ENCODE measurements at regions not wholly inside any gene's neighbourhood (a gene's known extent, or its start where the extent isn't known, plus 50 kb on each side); places are given as distances from the start of the nearest gene placed in this dataset.

- CTCF ChIA-PET = no interaction called here
- 60% methylated on average over 3 of the region's 3 CpGs for WGBS (ENCODE audit: insufficient coverage, insufficient replicate concordance, low lambda C conversion rate, missing lambda C conversion rate)
- H3K9me3 ChIP-seq (replicated peaks; ENCODE audit: control insufficient read depth, insufficient read depth, low read length) = no peaks in the 10 kb centered on the region
- SMC1A ChIA-PET (ENCODE audit: uncharacterized antibody, unreplicated experiment) = no interaction called here
- FAIRE-seq = no peak
- POLR2A ChIA-PET = no interaction called here
- H3K4me2 ChIP-seq (ENCODE audit: control insufficient read depth, insufficient read depth) = no peak overlapping the region
- RAD21 ChIA-PET (ENCODE audit: unreplicated experiment) = no interaction called here
- in situ Hi-C loops (cut with MboI) (no loop called here), intact Hi-C loops (cut with micrococcal nuclease; ENCODE audit: unreplicated experiment) (no loop called here)
- no peaks in the 10 kb centered on the region for H3K4me1 ChIP-seq (ENCODE audit: control insufficient read depth, insufficient read depth, low read length)
- no peak overlapping the region for H3K27ac ChIP-seq (ENCODE audit: control insufficient read depth, insufficient read depth)
- no peaks in the 10 kb centered on the region for H3K36me3 ChIP-seq (ENCODE audit: control insufficient read depth in 2 of 2, insufficient read depth in 2 of 2, low read length in 1 of 2)
- no peak overlapping the region for H3K9ac ChIP-seq (ENCODE audit: control insufficient read depth, insufficient read depth, low read length)
- H3K27me3 ChIP-seq (replicated peaks in 1 of 2; ENCODE audit: control insufficient read depth in 2 of 2, insufficient read depth in 2 of 2, low read length in 1 of 2) = no peaks in the 10 kb centered on the region
- no peak overlapping the region for H3K4me3 ChIP-seq
- H2AFZ ChIP-seq (ENCODE audit: control insufficient read depth, low read depth, low read length) = no peak overlapping the region
- DNase-seq (ENCODE audit: low read depth, low spot score) = no peak
- no peak for TF ChIP-seq NRF1 (conservative IDR thresholded peaks at IDR 0.05; ENCODE audit: low read depth, low read length)
- no peak for TF ChIP-seq SP1 (IDR thresholded peaks at IDR 0.05; ENCODE audit: low read depth, low read length)
- TF ChIP-seq RUNX3 (IDR thresholded peaks at IDR 0.05; ENCODE audit: low read length) = no peak
- no peak for TF ChIP-seq SMAD5 (IDR thresholded peaks at IDR 0.05; ENCODE audit: low read depth)
- H3K79me2 ChIP-seq (ENCODE audit: control insufficient read depth, insufficient read depth, low read length) = no peaks in the 10 kb centered on the region
- ATAC-seq = no peak
- no peaks in the 10 kb centered on the region for H4K20me1 ChIP-seq (ENCODE audit: control insufficient read depth, insufficient read depth)
- BruUV-seq (replicated peaks) = no TSS peak
These were observed 73.6 kb upstream of the NEGR1 start for GRCh38 chr1:72355899-72356298.

DNA sequence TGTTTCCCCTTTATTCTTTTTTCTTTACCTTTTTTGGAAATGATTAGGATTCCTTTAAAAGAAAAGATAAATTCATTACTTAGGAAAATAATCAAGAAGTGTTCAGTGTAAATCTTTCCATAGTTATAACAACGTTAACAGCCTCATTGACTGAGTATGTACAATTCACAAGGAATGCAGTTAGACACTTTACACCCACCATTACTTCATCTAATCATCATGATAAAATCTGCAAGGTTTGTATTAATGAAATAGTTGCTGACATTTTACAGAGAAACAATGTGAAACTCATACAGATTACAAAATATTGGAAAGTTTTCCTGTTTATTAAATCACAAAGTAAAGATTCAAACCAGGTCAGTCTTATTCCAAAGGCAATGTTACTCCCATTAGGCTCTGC is 59.3 kb upstream of the NEGR1 start:
- SMC1A ChIA-PET (ENCODE audit: uncharacterized antibody, unreplicated experiment) = no interaction called here
- no peaks in the 10 kb centered on the region for H3K36me3 ChIP-seq (ENCODE audit: control insufficient read depth in 2 of 2, insufficient read depth in 2 of 2, low read length in 1 of 2)
- H3K4me3 ChIP-seq = no peak overlapping the region
- no CpG with 5 or more reads among the region's 1 CpG for WGBS (ENCODE audit: insufficient coverage, insufficient replicate concordance, low lambda C conversion rate, missing lambda C conversion rate)
- H3K4me2 ChIP-seq (ENCODE audit: control insufficient read depth, insufficient read depth) = no peak overlapping the region
- CTCF ChIA-PET = no interaction called here
- DNase-seq (ENCODE audit: low read depth, low spot score) (no peak), ATAC-seq (no peak), FAIRE-seq (no peak)
- intact Hi-C loops (cut with micrococcal nuclease; ENCODE audit: unreplicated experiment) (no loop called here), in situ Hi-C loops (cut with MboI) (no loop called here)
- no peaks in the 10 kb centered on the region for H4K20me1 ChIP-seq (ENCODE audit: control insufficient read depth, insufficient read depth)
- H3K9ac ChIP-seq (ENCODE audit: control insufficient read depth, insufficient read depth, low read length) = no peak overlapping the region
- H2AFZ ChIP-seq (ENCODE audit: control insufficient read depth, low read depth, low read length) = no peak overlapping the region
- no peaks in the 10 kb centered on the region for H3K9me3 ChIP-seq (replicated peaks; ENCODE audit: control insufficient read depth, insufficient read depth, low read length)
- RAD21 ChIA-PET (ENCODE audit: unreplicated experiment) = no interaction called here
- no TSS peak for BruUV-seq (replicated peaks)
- no peak overlapping the region for H3K27ac ChIP-seq (ENCODE audit: control insufficient read depth, insufficient read depth)
- no peaks in the 10 kb centered on the region for H3K27me3 ChIP-seq (replicated peaks in 1 of 2; ENCODE audit: control insufficient read depth in 2 of 2, insufficient read depth in 2 of 2, low read length in 1 of 2)
- POLR2A ChIA-PET = no interaction called here
- H3K4me1 ChIP-seq (ENCODE audit: control insufficient read depth, insufficient read depth, low read length) = no peaks in the 10 kb centered on the region
- no peaks in the 10 kb centered on the region for H3K79me2 ChIP-seq (ENCODE audit: control insufficient read depth, insufficient read depth, low read length)
- TF ChIP-seq MXI1 (IDR thresholded peaks at IDR 0.05; ENCODE audit: low read depth, low read length) (no peak), SIX5 (IDR thresholded peaks at IDR 0.05; ENCODE audit: low read depth, low read length, severe bottlenecking) (no peak), TCF3 (IDR thresholded peaks at IDR 0.05; ENCODE audit: borderline replicate concordance, insufficient read depth, low read depth, low read length) (no peak), KDM1A (IDR thresholded peaks at IDR 0.05; ENCODE audit: borderline replicate concordance) (no peak), EZH2 (IDR thresholded peaks at IDR 0.05; ENCODE audit: borderline replicate concordance, control insufficient read depth, low read depth, low read length) (no peak), HCFC1 (IDR thresholded peaks at IDR 0.05; ENCODE audit: low read length) (no peak), NFXL1 (IDR thresholded peaks at IDR 0.05; ENCODE audit: borderline replicate concordance) (no peak), USF2 (IDR thresholded peaks at IDR 0.05; ENCODE audit: borderline replicate concordance, low read depth, low read length) (no peak), NBN (IDR thresholded peaks at IDR 0.05) (no peak), RB1 (IDR thresholded peaks at IDR 0.05; ENCODE audit: borderline replicate concordance) (no peak)
- TF ChIP-seq, protein P1, sequence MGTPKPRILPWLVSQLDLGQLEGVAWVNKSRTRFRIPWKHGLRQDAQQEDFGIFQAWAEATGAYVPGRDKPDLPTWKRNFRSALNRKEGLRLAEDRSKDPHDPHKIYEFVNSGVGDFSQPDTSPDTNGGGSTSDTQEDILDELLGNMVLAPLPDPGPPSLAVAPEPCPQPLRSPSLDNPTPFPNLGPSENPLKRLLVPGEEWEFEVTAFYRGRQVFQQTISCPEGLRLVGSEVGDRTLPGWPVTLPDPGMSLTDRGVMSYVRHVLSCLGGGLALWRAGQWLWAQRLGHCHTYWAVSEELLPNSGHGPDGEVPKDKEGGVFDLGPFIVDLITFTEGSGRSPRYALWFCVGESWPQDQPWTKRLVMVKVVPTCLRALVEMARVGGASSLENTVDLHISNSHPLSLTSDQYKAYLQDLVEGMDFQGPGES (IDR thresholded peaks at IDR 0.05) = no peak
- TF ChIP-seq, protein P2, sequence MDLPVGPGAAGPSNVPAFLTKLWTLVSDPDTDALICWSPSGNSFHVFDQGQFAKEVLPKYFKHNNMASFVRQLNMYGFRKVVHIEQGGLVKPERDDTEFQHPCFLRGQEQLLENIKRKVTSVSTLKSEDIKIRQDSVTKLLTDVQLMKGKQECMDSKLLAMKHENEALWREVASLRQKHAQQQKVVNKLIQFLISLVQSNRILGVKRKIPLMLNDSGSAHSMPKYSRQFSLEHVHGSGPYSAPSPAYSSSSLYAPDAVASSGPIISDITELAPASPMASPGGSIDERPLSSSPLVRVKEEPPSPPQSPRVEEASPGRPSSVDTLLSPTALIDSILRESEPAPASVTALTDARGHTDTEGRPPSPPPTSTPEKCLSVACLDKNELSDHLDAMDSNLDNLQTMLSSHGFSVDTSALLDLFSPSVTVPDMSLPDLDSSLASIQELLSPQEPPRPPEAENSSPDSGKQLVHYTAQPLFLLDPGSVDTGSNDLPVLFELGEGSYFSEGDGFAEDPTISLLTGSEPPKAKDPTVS (IDR thresholded peaks at IDR 0.05; ENCODE audit: low read depth, low read length) = no peak
